ENCODE measurements at regions not wholly inside any gene's neighbourhood (a gene's known extent, or its start where the extent isn't known, plus 50 kb on each side); places are given as distances from the start of the nearest gene placed in this dataset.

- no peaks in the 10 kb centered on the region; the same call in 1 of the 2 replicates for H3K4me1 ChIP-seq (ENCODE audit: insufficient read depth)
- peak overlapping the region; percentile 44; the same call in 1 of the 2 replicates for H2AFZ ChIP-seq
- Mint-ChIP-seq H3K27me3 (ENCODE audit: insufficient read depth, low read depth, poor library complexity) (no peaks in the 10 kb centered on the region), H3K4me1 (peaks cover 25% of the 10 kb centered on the region), H3K27ac (peak overlapping the region; percentile 49; the same call in 1 of the 2 replicates), H3K36me3 (ENCODE audit: low read depth) (no peaks in the 10 kb centered on the region), H3K4me3 (no peak overlapping the region), H3K9me3 (no peaks in the 10 kb centered on the region)
- H3K27me3 ChIP-seq (ENCODE audit: insufficient read depth) = no peaks in the 10 kb centered on the region
- no peaks in the 10 kb centered on the region for H4K20me1 ChIP-seq (replicated peaks; ENCODE audit: insufficient read depth)
- TF ChIP-seq EZH2phosphoT487 (IDR thresholded peaks at IDR 0.05; ENCODE audit: unreplicated experiment) = no peak
- no peak for TF ChIP-seq EZH2 (IDR thresholded peaks at IDR 0.05; ENCODE audit: low read depth, unreplicated experiment)
- TF ChIP-seq CTCF (conservative IDR thresholded peaks at IDR 0.05; ENCODE audit: low read depth in 2 of 2) = no peak
- no peak for TF ChIP-seq CREB1 (CRISPR knock-in tag; IDR thresholded peaks at IDR 0.05; ENCODE audit: low read depth)
- TF ChIP-seq ZNF114 (CRISPR knock-in tag; IDR thresholded peaks at IDR 0.05) = no peak
- TF ChIP-seq STAT1 (IDR thresholded peaks at IDR 0.05; ENCODE audit: unreplicated experiment) = no peak
- TF ChIP-seq REST (IDR thresholded peaks at IDR 0.05; ENCODE audit: unreplicated experiment) = no peak
- TF ChIP-seq ZNF331 (CRISPR knock-in tag; IDR thresholded peaks at IDR 0.05; ENCODE audit: low read depth) = no peak
- TF ChIP-seq ETS1 (IDR thresholded peaks at IDR 0.05) = no peak
- TF ChIP-seq POLR2AphosphoS5 (IDR thresholded peaks at IDR 0.05; ENCODE audit: low read depth) = no peak
- TF ChIP-seq NANOG (IDR thresholded peaks at IDR 0.05; ENCODE audit: borderline replicate concordance) = no peak
- no peak for TF ChIP-seq JUNB (IDR thresholded peaks at IDR 0.05; ENCODE audit: unreplicated experiment)
- no peak for TF ChIP-seq ZNF462 (CRISPR knock-in tag; IDR thresholded peaks at IDR 0.05)
- H3K4me3 ChIP-seq = no peak overlapping the region
- H3K9me2 ChIP-seq (ENCODE audit: insufficient read depth) = no peaks in the 10 kb centered on the region
- DNase-seq (ENCODE audit: low spot score) (no peak), ATAC-seq (no peak)
- H3K27ac ChIP-seq (ENCODE audit: low read depth) = no peak overlapping the region
- H3K36me3 ChIP-seq (ENCODE audit: insufficient read depth) = no peaks in the 10 kb centered on the region
- no peak overlapping the region for H3K4me2 ChIP-seq
- H3K79me2 ChIP-seq (replicated peaks; ENCODE audit: insufficient read depth) = no peaks in the 10 kb centered on the region
- H3F3A ChIP-seq (replicated peaks; ENCODE audit: low read depth) = no peaks in the 10 kb centered on the region
Observed at GRCh38 chr3:147518465-147518864, 109.3 kb downstream of the ZIC1 start.

Data from GM23338 (cell line).